Putamen (tissue), 1 donor: ENCODE measurements at regions not wholly inside any gene's neighbourhood (a gene's known extent, or its start where the extent isn't known, plus 50 kb on each side); places are given as distances from the start of the nearest gene placed in this dataset.

Experiments
- DNase-seq: peaks from one replicate; pipeline ENCODE4 v3.0.0-alpha.2; 2016; ENCODE audit warnings: low spot score

DNA sequence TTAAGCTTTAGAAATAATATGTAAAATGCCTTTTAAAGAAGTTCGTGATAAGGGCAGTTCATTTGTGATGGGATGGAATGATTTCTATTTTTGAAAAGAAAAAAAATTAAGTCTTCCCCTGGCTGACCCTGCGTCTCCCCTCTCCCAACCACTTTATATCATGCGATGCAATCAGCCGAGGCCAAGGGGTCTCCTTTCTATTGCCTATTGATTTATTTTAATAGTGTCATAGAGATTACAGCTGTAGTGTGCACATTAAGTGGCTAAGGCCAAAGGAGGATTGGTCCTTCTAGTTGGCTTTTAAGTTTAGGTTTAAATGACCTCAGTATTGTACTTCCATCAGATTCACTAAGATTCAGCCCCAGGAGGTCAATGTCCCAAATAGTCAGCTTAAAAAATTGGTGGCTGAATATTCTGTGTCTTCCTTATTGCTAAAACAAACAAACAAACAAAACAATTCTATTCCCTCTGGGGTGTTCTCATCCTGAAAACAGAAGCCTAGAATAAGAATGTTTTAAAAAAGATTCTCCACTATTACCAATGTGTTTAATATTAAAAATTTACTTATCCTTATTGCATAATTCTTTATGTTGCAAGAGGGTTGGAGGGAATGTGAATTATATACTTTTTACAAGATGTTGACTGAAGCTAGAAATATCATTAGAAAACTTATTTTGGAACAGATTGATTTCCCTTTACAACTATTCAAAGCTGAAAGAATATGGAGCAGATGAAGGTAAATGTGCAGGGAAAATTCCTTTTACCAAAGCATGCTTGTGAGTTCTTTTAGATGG lies 359.1 kb downstream of the SAMD5 start:
- DNase-seq: no peak

DNA sequence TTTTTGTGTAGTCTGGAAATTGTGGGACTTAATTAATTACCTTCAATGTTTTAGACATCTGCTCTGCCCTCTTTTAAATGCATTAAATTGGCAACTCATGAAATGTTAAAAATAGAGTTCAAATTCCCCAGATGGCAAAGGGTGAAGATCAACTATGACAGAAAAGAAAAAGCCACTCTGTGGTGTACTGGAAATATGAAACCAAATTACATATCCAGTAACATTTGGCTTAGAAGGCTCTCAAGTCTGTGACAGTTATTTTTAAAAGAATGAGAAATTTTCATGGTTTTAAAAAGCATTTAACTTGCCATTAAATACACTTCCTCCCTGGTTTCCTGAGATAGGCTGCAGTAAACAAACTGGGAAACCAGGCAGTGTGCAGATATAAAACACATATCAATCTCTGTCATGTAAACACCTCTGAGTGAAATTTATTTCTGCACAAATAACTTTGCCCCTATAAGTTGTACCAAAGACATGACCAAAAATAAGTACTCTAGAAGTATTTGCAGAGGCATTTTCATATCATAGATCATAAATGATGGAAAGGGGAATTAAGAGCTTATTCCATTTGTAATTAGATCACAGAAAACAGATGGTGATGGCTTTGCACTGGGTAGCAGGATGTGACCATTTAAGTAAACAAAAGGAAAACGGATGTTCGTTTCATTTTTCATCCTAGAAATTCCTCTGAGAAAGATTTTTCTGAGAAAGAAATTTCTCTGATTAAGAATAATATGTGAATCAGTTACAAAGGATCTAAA lies 360.1 kb downstream of the SAMD5 start:
- no peak for DNase-seq

DNA sequence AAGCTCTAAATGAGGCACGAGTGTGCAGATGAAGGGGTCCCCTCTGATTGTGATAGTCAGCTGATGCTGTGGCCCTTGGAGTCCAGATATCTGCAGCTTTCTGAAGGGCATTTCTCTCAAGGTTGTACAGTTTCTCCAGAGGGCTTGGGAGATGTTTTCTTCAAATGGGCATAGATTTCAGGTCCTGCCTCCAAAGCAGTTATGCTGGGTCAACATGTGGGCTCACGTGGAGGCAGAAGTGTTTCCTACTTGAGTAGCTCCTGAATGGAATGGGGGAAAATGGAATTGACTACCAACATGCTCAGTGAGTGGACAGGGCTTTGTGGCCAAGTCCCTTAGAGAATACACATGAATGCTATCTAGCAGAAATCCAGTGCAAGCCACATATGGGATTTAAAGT lies 360.7 kb downstream of the SAMD5 start:
- DNase-seq: no peak

DNA sequence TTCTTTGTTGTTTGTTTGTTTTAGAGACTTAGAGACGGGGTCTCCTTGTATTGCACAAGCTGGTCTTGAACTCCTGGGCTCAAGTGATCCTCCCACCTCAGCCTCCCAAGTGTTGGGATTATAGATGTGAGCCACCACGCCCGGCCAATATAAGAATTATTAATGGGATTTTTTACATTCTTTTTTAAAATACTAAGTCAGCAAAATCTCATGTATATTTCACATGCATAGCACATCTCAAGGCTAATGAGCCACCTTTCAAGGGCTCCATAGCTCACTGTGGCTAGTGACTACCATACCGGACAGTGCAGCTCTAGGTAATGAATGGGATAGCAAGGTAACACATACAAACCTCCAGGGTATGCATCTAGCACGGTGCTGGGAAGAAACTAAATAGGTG lies 361.4 kb downstream of the SAMD5 start:
- DNase-seq: no peak

DNA sequence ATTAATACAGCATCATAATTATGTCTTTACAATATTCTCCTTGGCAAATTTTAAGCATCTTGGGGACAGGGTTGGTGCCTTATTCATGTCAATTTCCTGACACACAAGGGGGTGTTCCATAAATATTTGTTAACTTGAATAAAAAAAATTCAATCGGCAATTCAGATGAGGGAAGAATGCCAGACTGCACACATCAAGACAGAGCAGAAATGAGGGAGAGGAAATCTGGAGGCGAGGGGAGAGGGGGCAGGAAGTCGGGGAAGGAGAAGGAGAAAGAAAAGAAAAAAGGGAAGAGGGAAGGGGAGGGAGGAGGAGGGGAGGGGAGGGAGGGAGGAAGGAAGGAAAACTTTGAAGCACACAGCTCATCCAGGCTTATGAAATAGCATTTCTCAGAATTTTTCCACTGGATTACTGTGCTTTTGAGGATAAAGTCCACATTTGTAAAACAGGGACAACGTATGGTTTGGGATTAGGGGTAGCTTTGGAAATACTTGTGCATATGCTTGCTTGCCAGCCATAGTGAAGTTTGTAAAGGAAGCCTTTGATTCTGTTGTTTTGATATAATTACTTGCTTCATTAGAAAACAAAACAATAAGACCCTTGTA lies 362.1 kb downstream of the SAMD5 start:
- no peak for DNase-seq

DNA sequence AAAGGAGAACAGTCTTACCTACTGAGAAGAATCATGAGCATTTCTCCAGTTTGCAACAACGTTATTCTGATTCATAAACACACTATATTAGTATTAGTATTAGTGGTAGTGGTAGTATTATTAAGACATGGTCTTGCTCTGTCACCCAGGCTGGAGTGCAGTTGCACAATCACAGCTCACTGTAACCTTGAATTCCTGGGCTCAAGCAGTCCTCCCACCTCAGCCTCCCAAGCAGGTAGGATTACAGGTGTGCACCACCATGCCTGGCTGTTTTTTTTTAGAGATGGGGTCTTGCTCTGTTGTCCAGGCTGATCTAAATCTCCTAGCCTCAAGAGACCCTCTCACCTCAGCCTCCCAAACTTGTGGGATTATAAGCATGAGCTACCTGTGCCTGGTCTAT lies 363.5 kb downstream of the SAMD5 start:
- no peak for DNase-seq

DNA sequence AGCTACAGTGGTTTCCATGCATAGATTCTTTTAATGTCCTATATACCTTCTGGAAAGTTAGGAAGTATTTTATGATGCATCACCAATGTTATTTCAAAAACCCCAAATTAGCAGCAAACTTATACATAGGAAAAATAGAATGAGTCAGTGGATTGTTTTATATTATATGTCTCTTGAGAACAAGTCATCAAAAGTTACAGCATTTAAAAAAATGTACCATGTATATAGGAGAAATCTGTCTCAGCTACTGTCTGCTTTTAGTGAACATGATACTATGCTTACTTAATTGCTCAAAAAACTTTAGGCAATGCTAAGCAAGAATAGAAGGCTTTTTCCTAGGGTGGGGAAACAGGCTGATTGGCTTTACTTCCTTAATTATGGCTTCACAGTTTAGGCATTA lies 365.3 kb downstream of the SAMD5 start:
- no peak for DNase-seq

DNA sequence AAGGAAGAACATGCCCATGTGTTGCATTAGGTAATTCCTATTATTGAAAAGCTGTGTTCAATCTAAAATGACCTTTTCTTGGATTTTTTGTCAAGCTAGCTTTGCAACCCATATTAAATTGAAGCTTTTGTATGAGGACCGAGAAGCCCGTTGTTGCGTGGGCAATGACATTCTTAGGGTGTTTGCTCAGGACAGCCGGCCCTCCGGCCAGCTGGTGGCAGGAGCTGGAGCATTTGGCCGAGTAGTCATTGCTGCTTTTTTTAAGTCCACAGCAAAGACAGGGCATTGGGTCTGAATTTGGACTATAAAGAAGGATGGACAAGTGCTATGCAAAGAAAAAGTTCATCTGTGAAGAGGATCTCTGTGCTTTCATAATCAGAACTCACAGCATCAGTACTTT lies 365.8 kb downstream of the SAMD5 start:
- no peak for DNase-seq

DNA sequence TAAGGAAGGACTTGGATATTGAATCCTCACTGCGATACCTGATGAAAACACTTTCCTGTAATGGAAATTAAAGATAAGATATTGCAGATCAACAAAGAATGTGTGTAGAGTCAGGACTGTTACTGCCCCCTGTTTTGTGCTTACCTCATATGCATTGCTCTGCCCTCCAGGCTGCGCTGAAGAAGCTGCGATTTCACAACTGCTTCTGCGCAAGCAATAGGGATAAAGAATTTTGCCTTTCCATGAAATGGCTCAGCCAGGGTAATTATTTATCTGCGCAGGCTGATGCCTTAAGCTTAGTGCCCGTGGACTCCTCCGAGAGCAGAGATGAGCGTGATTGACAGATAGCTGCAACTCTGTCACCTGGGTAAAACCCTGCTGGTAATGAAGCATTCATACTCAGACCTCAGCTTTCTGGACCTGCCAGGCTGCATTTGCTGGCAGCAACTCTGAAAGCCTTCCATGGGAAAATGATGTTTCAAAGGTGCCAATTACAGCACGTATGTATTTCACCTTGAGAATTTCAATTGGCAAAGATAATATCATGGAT lies 370.6 kb downstream of the SAMD5 start:
- no peak for DNase-seq

DNA sequence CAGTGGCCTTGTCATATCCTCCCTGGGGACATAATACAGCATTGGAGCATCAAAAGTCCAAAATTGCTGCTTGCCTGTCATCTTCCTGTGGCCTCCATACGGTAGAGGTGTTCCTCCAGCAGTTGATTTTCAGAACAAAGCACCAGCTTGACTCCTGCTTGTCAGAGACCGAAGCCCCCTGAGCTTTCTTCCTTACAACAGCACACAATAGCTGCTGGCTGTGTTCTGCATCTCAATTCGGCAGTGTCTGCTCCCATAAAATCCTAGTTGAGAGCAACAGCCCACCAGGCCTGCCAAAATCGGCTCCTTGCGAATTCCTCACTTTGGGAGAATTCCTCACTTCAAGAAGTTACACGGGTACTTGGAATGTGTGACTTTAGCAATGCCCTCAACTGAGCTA lies 372.9 kb downstream of the SAMD5 start:
- no peak for DNase-seq

DNA sequence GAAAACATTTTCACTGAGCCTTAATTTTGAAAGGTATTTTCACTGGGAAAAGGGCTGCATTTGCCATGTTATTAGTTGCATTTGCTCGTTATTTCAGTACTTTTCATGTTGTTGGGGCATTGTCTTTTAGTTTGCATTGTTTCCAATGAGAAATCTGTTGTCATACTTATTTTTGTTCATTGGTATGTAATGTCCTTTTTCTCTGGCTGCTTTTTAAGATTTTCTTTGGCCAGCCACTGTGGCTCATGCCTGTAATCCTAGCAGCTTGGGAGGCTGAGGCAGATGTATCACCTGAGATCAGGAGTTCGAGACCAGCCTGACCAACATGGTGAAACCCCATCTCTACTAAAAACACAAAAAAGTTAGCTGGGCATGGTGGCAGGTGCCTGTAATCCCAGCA lies 379.9 kb downstream of the SAMD5 start:
- no peak for DNase-seq

DNA sequence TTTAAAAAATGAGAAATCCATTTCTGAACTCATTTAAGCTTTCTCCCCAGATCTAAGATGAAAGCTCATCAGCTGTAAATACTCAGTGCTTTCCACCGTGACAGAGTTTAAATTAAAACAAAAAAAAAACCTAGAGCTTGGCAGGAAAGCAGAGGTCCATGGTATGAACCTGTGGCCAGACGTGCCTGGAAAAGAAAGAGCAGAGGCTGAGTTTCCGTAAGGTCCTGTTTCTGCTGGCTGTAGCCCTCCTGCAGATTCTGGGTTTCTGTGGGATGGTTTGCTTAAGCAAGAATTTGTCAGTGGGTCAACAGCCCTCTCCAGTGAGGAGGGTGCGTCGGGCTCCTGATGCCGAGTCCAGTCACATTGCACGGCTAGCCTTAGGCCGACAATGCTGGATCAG lies 383.2 kb downstream of the SAMD5 start:
- no peak for DNase-seq

DNA sequence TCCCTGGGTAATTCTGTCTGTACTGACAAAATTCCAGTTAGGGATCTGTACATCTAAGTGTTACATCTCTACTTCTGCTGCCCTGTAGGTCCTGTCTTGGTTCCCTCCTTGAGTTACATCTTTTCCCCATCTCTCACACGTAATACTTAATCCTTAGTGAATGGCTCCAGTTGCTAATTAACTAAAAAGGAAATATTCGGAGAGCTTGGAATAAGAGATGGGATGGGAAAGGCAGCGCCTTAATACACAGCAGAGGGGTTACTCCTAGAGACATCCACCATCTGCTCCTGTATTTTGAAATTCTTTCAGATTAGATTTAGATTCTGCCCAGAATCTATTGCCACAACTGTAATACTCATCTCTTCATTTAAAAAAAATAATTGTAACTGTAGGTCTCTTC lies 384.0 kb downstream of the SAMD5 start:
- DNase-seq: no peak

DNA sequence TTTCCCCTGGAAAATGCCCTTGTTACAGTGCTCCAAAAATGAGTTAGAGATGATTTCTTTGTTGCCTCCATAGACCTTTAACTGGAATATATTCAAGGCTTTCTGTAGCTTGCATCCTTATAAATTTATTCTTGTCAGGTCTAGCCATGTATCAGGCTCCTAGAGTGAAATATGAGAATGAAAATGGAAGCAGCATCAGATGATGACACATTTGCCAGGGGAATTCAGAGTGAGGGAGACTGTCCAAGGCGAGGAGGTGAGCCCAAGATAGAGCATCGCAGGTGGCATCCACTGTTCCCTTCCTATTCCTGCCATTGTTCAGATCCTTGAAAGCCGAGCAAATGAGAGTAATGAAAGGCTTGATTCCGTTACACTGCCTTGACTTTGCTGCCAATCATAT lies 386.8 kb downstream of the SAMD5 start:
- DNase-seq: no peak

DNA sequence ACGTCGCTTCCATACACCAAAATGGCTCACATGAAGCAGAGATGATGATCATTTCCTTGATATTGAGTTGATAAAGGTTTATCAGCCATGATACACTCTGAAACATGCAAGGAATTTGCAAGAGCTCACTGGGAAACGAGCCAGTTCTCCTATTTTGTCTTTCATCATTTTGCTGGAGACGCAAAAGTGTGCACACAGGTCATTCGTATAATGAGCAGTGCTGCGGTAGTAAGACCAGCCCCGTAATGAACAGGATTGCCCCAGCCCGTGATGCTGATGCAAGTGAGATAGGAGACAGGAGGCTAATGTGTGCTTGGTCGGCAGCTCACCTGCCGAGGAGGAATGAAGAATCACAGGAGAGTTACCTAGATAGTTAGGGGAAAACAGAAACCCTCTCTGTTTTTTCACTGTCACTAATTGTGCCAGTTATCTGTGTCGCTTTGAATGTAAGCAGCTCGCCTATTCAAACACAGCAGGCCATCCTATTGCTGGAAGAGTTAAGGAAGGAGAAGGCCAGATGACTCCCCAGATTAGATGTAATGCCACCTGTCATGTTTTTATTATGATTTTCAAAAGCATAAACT lies 391.8 kb downstream of the SAMD5 start:
- no peak for DNase-seq

DNA sequence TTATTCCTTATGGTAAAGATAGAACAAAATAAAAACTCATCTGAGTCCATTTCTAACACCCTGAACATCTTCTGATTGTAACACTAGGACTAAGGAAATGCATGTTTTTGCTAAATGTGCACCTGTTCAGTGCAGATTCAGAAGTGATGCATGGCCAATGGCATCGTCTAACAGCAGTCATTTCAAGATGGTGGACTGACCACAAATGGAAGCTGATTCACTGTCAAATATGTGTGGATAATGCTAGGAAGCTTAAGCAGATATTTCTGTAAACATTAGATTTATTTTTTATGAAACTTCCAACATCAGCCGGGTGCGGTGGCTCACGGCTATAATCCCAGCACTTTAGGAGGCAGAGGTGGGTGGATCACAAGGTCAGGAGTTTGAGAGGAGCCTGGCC lies 394.8 kb downstream of the SAMD5 start:
- DNase-seq: no peak

DNA sequence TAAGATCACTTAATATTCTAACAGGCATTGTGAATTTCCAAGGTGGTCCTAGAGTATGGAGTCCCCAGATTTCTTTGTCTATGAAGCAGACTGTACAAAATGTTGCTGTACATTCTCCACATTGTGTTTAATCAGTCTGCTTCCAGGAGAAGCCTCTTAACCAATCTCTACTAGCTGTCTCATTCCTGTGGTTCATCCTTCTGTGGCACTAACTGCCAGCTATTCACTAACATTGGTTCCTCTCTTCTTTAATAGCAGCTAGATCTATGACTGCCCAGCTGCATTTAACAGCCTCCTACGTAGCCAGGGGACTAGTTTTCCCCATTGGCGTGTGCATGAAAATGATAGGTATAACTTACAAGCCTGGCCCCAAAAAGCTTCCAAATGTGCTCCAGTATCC lies 395.4 kb downstream of the SAMD5 start:
- DNase-seq: no peak

DNA sequence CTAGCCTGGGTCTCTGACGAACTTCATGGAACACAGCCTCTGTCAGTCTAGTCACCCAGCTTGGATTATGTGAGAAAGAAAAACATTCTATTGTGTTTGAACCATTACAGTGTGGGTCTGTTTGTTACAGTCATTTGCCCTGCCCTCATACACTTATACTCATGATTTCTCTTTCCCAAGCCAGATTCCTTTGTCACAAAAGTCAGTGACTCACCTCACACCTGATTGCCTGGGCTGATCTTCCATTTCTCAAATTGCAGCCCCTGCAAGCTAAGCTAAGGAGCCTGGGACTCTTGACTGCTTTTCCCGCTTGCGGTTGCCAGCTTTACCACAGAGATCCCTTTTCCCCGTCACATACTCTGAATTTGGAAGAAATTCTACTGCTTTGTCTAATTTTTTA lies 395.9 kb downstream of the SAMD5 start:
- DNase-seq: no peak

DNA sequence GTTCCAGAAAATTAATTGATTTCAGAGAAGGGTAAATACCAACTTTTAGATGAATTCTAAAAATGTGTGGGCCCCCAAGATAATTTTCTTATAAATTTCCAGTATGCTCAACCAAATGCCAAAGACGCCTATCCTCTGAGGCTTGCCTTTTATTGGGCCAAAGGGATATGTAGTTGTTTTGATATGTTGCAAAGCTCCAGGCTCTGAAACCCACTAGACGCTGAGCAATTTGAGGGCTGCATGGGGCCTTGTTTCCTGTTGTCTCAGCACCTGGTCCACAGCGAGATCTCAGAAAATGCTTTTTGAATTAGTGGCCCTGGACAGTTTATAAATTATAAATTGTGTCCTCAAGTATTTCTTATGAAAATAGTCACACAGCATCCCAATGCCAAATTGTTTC lies 397.2 kb downstream of the SAMD5 start:
- no peak for DNase-seq

DNA sequence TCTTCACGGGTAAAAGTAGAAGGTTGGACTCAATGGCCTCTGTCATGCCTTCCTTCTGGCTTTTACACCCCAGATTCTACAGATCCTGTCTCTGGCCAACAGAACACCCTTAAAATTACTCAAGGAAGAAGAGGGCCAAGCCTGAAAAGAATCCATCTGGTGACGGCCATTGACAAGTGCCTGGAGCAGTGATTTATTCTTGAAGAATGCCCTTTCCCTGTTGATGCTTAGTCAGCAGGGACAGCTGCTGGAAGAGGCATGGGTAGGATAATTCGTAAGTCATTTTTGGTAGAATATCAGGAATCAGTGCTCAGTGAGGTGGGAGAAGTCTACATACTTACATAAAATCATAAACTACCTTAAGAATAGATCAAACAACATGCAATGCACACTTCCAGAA lies 397.9 kb downstream of the SAMD5 start:
- DNase-seq: no peak

DNA sequence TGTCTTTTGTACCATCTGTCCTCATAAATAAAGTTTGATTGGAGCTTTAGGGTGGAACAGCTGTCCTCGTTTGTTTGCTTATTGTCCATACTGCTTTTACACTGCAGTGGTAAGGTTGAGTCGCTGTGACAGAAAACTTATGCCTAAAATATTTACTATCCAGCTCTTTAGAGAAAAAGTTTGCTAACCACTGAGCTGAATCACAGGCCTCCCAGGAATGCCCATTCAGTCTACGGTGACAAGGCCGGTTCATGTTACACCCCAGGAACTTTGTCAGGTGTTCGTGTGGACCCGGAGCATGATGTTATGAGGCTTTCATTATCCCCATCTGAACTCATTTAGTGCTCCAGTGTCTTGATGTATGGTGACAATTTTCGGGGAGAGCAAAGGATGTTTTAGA lies 401.1 kb downstream of the SAMD5 start:
- no peak for DNase-seq

DNA sequence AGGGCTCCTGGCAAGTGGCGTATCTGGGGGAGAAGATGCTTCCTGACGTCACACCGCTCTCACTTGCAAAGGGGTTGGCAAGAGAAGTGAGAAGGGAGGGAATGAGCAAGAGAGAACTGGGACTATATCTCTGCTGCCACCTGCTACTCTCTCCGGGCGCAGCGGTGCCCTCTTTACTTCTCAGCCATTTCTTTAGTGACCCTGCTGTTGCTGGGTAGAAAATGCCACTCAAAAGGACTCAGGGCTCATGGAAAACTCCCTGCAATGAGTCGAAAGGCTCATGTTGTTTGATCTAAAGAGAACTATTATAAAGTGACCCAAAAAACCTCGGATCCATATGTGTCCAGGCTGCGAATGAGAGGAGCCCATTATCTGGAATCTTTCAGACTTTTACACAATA lies 401.8 kb downstream of the SAMD5 start:
- DNase-seq: no peak

DNA sequence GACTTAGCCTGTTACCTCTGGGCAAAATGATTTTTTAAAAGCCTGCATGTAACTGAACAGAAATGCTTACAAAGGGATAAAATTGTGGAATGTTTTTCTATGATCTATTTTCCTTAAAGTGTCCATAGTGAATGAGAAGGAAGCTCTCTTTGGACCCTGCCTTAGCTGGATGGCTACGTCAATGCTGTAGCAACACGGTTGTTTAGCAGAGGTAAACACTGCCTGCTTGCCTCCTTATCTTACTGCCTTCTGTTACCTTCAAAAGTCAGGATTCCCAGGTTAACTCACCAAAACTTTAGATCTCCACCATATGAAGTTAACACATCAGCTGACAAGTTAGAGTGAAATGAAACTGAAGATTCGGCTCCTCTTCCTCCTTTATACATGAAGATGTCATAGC lies 402.6 kb downstream of the SAMD5 start:
- no peak for DNase-seq
